HL-60 (cell line): ENCODE measurements at regions not wholly inside any gene's neighbourhood (a gene's known extent, or its start where the extent isn't known, plus 50 kb on each side); places are given as distances from the start of the nearest gene placed in this dataset.
A peak's percentile ranks its signal among the peaks of the same experiment; 100 is the strongest.

Source experiments
- DNase-seq, 2 experiments: peaks; one replicate each; pipeline ENCODE4 v3.0.0-alpha.2; 2010 to 2020; ENCODE audit warnings: low read depth in 1 of 2, low spot score in 1 of 2
- H3K27ac ChIP-seq: fragments of 250-450 bp; sonication (Bioruptor Pico); replicated peaks from 2 replicates; pipeline ENCODE4 v1.5.1; 2020; ENCODE audit warnings: mild to moderate bottlenecking, moderate library complexity
- H3K27me3 ChIP-seq: fragments of 250-450 bp; sonication (Bioruptor Pico); 2 replicates; pipeline ENCODE4 v1.5.1; 2021; ENCODE audit warnings: mild to moderate bottlenecking, moderate library complexity; ENCODE audit not compliant: insufficient read depth, poor library complexity, severe bottlenecking
- H3K4me3 ChIP-seq: replicated peaks from 2 replicates; pipeline ENCODE4 v1.5.1; 2011; ENCODE audit warnings: mild to moderate bottlenecking, control low read depth, low read length; ENCODE audit not compliant: insufficient read depth
- GABPA ChIP-seq: IDR thresholded peaks from 2 replicates; pipeline ENCODE4 v1.6.1; 2012; ENCODE audit warnings: low read depth
- POLR2AphosphoS5 ChIP-seq: IDR thresholded peaks from 2 replicates; pipeline ENCODE4 v1.6.1; 2012; ENCODE audit warnings: low read depth
- SPI1 ChIP-seq: IDR thresholded peaks from 2 replicates; pipeline ENCODE4 v1.6.1; 2012; ENCODE audit warnings: low read depth, mild to moderate bottlenecking, borderline replicate concordance
- TF ChIP-seq, protein P1 (sequence below): IDR thresholded peaks from 2 replicates; pipeline ENCODE4 v1.6.1; 2012; ENCODE audit warnings: low read depth; ENCODE audit not compliant: insufficient replicate concordance
- TF ChIP-seq, protein P2 (sequence below): IDR thresholded peaks from one replicate; pipeline ENCODE4 v1.5.1; 2011; ENCODE audit warnings: low read length, control low read depth, inconsistent platforms; ENCODE audit not compliant: insufficient read depth

DNA sequence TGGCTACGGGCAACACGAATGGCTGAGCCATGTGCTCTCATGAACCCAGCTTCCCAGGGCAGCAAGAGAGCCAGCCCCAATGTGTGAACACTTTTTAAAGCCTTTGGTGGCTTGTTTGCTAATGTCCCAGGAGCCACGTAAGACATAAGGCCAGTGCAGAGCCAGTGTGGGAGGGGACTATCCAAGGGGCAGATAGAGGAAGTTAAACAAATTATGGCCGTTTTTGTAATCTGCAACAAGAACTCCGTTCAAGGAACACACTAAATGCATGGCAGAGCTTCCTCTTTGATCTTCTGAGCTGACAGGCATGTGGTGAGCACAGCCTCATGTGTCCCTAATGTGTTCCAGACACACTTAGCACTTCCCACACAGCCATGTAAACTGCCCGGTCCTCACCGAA is 133.3 kb downstream of the TEX36 start:
- Histone ChIP-seq H3K27ac (no peak overlapping the region), H3K4me3 (no peak overlapping the region), H3K27me3 (no peaks in the 10 kb centered on the region)
- TF ChIP-seq SPI1, result peak; percentile 33; the same call in 1 of the 2 replicates
- TF ChIP-seq, protein P1, sequence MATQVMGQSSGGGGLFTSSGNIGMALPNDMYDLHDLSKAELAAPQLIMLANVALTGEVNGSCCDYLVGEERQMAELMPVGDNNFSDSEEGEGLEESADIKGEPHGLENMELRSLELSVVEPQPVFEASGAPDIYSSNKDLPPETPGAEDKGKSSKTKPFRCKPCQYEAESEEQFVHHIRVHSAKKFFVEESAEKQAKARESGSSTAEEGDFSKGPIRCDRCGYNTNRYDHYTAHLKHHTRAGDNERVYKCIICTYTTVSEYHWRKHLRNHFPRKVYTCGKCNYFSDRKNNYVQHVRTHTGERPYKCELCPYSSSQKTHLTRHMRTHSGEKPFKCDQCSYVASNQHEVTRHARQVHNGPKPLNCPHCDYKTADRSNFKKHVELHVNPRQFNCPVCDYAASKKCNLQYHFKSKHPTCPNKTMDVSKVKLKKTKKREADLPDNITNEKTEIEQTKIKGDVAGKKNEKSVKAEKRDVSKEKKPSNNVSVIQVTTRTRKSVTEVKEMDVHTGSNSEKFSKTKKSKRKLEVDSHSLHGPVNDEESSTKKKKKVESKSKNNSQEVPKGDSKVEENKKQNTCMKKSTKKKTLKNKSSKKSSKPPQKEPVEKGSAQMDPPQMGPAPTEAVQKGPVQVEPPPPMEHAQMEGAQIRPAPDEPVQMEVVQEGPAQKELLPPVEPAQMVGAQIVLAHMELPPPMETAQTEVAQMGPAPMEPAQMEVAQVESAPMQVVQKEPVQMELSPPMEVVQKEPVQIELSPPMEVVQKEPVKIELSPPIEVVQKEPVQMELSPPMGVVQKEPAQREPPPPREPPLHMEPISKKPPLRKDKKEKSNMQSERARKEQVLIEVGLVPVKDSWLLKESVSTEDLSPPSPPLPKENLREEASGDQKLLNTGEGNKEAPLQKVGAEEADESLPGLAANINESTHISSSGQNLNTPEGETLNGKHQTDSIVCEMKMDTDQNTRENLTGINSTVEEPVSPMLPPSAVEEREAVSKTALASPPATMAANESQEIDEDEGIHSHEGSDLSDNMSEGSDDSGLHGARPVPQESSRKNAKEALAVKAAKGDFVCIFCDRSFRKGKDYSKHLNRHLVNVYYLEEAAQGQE, result no peak
- DNase-seq, result peak; percentile 20 to 79

DNA sequence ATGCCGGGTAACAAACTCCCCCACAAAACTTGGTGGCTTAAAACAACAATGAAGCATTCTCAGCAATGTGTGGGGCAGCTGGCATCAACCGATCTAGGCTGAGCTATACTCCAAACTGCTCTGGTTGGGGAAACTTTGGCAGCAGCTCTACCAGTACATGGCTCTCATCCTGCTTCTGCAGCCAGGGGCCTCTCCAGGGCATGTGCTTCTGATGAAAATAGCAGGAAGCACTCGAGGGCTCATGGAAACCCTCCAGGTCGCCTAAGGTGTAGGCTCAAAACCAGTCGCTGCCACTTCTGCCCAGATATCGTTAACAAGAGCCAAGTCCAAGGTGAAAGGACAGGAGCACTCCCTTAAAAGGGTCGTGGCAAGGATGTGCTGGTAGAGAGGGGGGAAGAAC is 134.1 kb downstream of the TEX36 start:
- H3K27me3 ChIP-seq, result no peaks in the 10 kb centered on the region
- no peak for TF ChIP-seq POLR2AphosphoS5
- TF ChIP-seq, protein P2, sequence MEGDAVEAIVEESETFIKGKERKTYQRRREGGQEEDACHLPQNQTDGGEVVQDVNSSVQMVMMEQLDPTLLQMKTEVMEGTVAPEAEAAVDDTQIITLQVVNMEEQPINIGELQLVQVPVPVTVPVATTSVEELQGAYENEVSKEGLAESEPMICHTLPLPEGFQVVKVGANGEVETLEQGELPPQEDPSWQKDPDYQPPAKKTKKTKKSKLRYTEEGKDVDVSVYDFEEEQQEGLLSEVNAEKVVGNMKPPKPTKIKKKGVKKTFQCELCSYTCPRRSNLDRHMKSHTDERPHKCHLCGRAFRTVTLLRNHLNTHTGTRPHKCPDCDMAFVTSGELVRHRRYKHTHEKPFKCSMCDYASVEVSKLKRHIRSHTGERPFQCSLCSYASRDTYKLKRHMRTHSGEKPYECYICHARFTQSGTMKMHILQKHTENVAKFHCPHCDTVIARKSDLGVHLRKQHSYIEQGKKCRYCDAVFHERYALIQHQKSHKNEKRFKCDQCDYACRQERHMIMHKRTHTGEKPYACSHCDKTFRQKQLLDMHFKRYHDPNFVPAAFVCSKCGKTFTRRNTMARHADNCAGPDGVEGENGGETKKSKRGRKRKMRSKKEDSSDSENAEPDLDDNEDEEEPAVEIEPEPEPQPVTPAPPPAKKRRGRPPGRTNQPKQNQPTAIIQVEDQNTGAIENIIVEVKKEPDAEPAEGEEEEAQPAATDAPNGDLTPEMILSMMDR, result no peak
- TF ChIP-seq GABPA, result no peak
- TF ChIP-seq SPI1, result no peak
- TF ChIP-seq, protein P1, result no peak
- DNase-seq, result no peak
- H3K4me3 ChIP-seq, result no peak overlapping the region
- H3K27ac ChIP-seq, result no peak overlapping the region

DNA sequence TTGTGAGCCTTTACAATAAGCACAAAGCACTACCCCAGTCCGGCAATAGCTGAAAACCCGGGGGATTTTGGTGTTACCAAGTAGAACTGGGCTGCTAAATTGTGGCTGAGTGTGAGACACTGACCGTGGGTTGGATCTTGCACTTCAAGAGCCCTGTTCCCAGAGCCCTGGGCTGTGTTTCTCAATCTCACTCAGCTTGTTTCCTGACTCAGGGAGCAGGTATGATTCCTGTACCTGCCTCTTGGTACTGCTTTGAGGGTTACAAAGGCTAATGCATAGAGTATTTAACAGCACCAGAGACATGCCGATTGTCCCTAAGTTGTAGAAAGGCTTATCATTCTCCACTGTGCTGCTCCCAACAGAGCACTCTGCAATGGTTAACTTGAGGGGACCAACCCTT is 134.6 kb downstream of the TEX36 start:
- no peak for DNase-seq
- no peak overlapping the region for H3K27ac ChIP-seq
- H3K27me3 ChIP-seq, result no peaks in the 10 kb centered on the region
- no peak overlapping the region for H3K4me3 ChIP-seq
- TF ChIP-seq, protein P1, result no peak
- TF ChIP-seq POLR2AphosphoS5 (no peak), SPI1 (no peak), GABPA (no peak)
- TF ChIP-seq, protein P2, result no peak
